ENCODE measurements at regions not wholly inside any gene's neighbourhood (a gene's known extent, or its start where the extent isn't known, plus 50 kb on each side); places are given as distances from the start of the nearest gene placed in this dataset.
"Not testable (repeated sequence)": the region's sequence is repeated elsewhere in the genome, so short reads cannot be mapped to it uniquely, and the experiment has no call there.

DNA sequence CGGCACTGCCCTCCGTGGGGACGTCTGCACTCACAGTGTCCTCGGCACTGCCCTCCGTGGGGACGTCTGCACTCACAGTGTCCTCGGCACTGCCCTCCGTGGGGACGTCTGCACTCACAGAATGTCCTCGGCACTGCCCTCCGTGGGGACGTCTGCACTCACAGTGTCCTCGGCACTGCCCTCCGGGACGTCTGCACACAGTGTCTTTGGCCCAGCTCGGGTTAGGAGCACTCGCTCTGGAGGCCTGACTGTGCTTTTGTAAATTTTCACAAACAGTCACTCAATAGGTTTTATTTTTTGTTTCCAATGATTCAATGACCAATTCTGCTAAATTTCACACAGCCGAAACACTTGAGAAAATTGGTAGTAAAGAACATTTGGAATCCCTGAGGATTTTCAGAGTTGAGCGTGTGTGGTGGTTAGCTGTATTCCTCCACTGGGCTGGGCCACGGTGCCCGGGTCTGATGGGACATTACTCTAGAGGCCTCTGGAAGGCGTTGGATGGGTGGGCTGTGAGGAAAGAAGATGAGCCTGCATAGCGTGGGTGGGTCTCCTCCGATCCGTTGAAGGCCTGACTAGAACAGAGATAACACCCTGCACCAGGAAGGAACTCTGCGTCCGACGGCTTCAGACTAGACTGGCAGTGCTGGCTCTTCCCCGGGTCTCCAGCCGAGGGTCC lies 134.8 kb downstream of the RTP5 start:
- DNase-seq, result no peak

DNA sequence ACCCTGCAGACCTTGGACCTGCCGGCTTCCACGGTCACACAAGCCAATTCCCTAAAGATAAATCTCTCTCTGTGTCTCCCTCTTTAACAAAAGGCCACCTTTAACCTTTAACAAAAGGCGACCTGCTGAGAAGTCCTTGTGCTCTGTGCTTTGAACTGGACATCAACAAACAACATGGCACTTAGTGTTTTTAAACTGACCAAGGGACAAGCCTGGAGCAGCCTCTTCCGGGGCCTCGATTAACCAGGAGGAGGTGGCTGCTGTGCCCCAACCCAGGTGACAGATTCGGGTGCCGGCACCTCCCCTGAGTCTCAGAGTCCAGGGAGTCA lies 135.3 kb downstream of the RTP5 start:
- DNase-seq, result no peak

DNA sequence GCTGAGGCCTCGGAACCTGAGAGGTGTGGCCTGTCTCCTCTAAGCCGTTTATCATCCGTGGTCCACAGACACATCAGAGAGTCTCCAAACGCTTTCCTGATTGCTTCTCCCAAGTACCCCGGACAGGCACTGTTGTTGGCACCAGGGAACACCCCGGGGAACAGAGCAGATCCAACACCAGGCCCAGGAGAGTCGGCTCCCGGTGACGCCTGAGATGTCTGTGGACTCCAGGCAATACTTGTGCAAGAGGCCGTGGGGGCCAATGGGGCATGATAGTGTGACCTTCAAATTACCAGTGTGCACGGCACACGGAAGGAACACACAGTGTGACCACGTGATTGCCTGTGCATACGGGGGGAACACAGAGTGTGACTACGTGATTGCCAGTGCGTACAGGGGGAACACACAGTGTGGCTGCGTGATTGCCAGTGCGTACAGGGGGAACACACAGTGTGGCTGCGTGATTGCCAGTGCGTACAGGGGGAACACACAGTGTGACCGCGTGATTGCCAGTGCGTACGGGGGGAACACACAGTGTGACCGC lies 136.6 kb downstream of the RTP5 start:
- DNase-seq, result not testable (repeated sequence)

DNA sequence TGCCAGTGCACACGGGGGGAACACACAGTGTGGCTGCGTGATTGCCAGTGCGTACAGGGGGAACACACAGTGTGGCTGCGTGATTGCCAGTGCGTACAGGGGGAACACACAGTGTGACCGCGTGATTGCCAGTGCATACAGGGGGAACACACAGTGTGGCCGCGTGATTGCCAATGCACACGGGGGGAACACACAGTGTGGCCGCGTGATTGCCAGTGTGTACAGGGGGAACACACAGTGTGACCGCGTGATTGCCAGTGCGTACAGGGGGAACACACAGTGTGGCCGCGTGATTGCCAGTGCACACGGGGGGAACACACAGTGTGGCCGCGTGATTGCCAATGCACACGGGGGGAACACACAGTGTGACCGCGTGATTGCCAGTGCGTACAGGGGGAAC lies 139.4 kb downstream of the RTP5 start:
- not testable (repeated sequence) for DNase-seq

DNA sequence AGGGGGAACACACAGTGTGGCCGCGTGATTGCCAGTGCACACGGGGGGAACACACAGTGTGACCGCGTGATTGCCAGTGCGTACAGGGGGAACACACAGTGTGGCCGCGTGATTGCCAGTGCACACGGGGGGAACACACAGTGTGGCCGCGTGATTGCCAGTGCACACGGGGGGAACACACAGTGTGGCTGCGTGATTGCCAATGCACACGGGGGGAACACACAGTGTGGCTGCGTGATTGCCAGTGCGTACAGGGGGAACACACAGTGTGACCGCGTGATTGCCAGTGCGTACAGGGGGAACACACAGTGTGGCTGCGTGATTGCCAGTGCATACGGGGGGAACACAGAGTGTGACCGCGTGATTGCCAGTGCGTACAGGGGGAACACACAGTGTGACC lies 140.3 kb downstream of the RTP5 start:
- DNase-seq, result not testable (repeated sequence)

DNA sequence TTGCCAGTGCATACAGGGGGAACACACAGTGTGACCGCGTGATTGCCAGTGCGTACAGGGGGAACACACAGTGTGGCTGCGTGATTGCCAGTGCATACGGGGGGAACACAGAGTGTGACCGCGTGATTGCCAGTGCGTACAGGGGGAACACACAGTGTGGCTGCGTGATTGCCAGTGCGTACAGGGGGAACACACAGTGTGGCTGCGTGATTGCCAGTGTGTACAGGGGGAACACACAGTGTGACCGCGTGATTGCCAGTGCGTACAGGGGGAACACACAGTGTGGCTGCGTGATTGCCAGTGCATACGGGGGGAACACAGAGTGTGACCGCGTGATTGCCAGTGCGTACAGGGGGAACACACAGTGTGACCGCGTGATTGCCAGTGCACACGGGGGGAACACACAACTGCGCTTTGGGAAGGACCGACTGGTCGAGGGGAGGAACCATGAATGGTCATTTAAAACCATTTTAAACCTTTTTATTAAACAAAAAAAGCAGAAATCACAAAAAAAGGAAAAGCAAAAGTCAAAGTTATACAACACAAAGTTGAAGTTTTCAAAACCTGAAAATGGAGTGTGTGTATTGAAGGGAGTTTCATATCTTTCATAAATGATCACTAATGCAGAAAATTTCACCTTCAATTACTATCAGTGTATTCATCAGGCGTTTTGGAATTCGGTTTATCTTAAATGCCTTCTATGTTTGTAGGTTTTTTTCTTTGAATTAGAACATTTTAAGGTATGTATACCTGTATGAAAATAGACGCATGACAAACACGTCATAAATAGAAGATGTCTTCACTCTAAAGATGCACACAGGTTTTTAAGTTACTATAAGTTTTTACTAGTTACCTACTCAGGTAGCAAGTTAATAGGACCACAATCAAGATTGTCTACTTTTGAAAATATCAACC lies 141.0 kb downstream of the RTP5 start:
- DNase-seq, result not testable (repeated sequence)

DNA sequence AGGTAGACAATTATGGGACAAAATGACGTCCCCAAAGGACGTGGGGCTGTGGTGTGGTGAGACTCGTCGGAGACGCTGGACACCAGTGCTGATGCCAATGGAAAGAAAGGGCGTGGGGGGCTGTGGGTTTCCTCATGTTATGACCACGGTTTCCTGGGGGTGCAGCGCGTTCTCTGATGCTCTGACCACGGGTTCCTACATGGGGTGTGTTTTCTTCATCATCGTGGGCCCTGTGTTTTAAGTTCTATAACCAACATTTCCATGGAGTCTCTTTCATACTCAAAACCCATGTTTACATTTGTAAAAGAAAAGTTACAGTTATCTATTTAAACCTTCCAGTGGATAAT lies 141.6 kb downstream of the RTP5 start:
- no peak for DNase-seq

DNA sequence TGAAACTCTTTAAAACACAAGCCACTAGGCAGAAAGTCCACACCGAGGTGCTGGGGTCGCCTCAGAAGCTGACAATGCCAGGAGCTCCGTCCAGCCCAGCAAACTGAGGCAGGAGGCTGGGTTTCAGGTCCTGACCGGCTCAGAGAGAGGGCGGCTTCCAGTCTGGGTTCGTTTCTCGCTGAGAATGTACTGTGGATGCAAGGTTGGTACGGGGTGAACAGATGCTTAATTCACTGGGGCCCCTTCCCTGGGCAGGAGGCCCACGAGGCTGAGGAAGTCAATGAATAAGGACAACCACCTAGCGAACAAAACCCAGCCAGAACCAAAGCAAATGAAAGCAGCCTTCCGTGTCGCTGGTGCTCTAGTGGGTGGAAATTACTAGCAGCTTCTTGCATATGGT lies 142.0 kb downstream of the RTP5 start:
- no peak for DNase-seq

DNA sequence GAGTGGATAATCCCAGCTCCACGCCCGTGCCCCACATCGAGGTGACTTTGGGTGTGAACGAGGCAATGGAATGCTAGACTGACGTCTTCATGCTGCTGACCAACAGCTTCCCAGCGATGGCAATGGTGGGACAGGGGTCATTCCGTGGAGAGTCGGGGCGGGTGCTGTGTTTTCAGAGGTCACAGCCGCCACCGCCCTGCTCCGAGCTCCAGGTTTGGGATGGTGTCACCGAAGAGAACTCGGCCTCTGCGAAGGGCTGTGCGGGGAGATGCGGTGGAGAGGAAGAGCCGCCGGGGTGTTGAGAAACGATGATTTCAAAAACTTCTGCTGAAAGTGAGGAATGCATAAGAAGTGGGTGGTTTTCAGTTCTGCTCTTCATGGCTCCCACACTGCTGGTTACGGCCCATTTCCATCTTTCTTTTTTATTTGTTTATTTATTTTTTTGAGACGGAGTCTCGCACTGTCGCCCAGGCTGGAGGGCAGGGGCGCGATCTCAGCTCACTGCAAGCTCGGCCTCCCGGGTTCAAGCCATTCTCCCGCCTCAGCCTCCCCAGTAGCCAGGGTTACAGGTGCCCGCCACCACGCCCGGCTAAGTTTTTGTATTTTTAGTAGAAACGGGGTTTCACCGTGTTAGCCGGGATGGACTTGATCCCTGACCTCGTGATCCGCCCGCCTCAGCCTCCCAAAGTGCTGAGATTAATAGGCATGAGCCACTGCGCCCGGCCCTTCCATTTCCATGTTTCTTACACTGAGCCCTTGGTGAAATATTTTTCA lies 142.6 kb downstream of the RTP5 start:
- DNase-seq, result no peak

DNA sequence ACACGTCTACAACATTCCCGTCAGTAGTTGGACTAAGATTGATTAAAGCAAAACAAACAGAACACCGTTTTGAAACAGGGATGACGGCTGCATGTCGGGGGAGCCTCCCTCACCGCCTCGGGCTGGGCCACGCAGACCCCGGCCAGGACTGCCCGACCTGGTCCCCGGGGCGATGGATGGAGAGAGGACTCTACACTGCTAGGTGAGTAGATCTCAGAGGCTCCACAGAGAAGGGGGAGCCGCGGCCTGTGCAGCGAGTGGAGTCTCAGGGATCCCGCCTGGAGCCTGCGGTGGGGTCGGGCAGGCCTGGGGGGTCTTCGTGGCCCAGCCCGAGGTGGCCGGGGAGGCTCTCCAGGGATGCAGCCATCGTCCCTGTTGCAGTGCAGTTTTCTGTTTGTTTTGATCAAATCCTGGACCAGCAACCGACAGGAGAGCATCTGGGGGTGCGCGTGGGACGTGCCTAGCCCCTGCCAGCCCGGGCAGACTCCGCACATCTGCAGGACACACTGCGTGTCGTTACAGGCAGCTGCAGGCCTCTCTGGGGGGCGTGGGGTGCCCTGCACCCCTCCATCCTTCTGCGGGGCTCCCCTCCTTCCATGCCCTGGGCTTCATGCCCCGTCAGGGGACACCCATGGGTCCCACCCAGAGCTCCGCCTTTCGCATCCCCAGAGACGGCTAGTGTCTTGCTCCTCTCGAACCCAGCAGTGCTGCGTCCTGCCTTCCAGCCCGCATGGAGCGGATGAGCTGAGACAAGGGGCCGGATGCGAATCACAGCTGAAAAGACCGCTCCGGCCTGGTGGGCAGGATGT lies 143.6 kb downstream of the RTP5 start:
- no peak for DNase-seq

DNA sequence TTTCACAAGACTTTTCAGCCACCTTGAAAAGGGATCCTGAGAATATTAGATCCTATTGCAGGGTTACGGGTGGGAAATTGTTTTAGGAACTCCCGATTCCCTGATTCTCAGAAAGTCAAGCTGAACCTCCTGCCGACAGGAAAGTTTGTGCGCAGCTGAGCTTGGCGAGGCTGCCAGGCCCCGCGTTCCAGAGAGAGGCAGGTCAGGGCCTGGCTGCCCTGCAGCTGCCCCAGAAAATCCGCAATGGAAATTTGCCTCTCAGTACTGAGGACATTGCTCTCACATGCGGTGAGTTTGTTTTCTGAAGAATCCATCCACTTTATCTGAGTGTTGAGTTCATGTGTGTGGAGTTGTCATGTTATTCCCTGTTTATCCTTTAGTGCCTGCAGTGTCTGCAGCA lies 144.2 kb downstream of the RTP5 start:
- no peak for DNase-seq

DNA sequence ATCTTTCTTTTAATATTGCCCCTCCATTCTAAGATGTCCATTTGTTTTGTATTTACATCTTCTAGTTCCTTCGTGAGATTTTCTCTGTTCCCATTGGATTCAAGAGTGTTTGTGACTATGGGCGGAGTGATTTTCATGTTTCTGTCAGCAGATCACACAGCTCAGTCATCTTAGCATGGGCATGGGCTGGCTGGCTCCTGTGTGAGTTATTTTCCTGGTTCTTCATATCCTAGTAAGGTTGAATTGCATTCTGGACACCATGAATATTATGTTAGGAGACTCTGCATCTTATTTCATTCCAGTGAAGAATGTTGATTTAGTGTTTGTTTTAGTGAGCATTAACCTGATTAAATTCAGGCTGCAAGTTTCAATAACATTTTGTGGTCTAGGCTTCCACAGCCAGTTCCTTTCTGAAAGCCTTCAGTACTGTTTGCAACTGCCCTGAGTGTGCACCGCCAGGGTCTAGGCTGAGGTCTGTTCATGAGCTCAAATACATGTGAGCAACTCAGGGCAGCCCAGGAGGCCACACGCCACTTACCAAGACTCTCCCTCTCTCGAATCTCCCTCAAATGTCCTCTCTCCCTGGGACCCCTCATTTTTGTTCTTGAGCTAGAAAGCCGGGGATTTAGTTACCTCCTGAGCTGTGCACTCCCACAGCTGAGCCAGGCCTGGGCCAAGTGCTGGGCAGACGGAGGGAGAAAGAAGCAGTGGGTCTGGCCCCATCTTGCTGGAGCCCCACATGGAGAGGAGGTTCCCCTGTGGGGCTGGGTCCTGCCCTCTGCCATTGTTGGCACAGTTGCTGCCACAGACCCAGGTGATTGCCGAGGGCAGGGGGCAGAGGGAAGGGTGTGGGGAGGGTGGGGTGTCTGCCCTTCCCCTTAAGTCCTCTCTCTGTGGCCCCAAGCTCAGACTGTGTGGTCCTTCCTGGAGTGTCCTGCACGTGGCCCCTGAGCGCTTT lies 145.9 kb downstream of the RTP5 start:
- no peak for DNase-seq

DNA sequence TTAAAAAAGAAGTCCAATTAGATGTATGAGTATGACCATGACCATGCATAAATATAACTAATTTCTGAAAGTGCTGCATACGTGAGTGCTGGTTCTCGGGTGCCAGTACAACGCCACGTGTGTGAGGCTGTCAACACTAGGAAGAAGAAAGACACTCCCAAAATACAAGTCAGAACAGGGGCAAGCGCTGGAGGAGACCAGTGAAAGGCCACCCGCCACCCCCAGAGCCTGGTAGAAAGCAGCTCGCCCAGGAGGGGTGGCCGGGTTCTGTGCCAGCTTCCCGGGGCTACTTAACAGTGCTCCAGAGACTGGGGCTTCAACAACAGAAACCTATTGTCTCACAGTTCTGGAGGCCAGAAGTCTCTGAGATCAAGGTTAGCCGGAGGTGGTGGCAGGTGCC lies 147.6 kb downstream of the RTP5 start:
- DNase-seq, result no peak

DNA sequence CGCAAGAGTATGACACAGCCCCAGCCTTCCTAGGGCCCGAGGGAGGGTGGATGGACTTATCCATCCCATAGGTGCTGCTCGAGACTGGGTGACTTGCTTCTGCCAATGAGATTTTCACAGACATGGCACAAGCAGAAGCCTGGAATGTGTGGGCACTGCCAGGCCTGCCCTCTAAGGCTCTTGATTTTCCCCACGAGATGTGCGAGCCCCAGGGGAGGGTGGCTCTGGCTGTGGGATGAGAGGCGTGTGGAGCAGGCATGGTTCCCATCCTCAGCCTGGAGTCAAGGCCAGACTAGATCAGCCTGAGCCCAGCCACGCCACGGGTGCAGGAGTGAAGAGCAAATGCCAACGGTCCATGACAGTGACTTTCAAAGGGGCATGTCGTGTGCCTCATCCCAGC lies 148.9 kb downstream of the RTP5 start:
- not testable (repeated sequence) for DNase-seq

DNA sequence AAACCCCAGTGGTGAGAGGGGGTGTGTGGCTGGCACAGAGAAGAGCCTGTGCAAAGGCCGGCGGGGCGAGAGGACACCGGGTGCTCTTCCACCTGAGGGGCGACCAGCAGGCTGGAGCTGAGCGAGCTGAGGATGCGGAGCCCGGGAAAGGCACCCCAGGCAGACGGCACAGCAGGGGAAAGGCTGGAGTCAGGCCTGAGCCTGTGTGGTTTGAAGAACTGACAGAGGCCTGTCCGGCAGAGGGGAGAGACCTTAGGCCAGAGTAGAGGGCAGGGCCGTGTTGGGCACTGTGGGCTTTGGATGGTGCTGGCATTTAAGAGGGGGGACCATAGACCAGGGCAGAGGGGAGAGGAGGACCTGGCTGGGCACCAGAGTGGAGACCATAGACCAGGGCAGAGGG lies 149.8 kb downstream of the RTP5 start:
- DNase-seq, result no peak

DNA sequence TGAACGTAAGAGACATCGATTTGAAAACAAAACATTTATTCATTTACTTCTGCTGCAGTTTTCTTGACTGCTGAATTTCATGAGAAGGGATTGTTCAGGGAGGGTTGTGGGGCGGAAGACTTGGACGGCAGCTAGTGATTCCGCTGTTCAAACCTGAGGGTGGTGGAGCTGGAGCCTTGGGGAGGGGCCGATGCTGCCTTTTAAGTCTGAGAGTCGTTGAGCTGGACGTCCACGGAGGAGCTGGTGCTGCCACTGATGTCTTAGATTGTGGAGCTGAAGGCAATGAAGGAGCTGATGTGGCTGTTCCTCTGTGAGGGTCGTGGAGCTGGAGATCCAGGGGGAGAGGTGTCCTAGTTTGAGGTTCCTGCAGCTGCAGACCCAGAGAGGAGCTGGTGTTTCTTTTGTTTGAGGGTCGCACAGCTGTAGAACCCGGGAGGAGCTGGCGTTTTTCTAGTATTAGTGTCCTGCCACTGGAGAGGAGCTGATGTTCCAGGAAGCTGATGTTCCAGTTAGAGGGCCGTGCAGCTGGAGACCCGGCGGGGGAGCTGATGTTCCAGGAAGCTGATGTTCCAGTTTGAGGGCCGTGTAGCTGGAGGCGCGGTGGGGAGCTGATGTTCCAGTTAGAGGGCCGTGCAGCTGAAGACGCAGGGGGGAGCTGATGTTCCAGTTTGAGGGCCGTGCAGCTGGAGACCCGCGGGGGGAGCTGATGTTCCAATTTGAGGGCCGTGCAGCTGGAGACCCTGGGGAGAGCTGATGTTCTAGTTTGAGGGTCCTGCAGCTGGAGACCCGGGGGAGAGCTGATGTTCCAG lies 150.9 kb downstream of the RTP5 start:
- peak in 2 of 3 donors; percentile 30 to 42 for DNase-seq

DNA sequence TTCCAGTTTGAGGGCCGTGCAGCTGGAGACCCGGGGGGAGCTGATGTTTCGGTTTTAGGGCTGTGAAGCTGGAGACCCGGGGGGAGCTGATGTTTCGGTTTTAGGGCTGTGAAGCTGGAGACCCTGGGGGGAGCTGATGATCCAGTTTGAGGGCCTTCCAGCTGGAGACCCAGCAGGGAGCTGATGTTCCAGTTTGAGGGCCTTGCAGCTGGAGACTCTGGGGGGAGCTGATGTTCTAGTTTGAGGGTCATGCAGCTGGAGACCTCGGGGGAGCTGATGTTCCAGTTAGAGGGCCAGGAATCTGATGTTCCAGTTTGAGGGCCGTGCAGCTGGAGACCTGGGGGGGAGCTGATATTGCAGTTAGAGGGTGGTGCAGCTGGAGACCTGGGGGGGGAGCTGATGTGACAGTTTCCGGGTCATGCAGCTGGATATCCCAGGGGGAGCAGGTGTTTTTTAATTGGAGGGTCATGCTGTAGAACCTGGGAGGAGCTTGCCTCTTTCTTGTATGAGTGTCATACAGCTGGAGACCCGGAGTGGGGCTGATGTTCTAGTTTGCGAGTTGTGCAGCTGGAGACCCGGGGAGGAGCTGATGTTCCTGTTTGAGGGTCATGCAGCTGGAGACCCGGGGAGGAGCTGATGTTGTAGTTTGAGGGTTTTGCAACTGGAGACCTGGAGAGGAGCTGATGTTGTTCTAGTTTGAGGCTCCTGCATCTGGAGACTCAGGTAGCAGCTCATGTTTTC lies 153.2 kb downstream of the RTP5 start:
- no peak for DNase-seq

DNA sequence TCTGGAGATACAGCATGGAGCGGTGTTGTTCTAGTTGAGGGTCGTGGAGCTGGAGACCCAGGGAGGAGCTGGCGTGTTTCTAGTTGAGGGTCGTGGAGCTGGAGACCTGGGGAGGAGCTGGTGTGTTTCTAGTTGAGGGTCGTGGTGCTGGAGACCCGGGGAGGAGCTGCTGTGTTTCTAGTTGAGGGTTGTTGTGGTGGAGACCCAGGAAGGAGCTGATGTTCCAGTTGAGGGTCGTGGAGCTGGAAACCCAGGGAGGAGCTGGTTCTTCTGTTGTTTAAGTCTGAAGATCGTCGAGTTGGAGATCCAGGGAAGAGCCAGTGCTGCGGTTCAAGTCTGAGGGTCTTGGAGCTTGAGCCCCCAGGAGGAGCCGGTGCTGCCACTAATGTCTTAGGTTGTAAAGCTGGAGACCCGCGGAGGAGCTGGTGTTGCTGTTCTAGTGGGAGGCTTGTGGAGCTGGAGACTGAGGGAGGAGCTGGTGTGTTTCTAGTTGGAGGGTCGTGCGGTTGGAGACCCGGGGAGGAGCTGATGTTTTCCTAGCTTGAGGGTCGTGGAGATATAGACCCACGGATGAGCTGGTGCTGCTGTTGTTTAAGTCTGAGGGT lies 155.3 kb downstream of the RTP5 start:
- DNase-seq, result no peak

All from muscle of back (tissue), 3 donors.